ENCODE measurements at regions not wholly inside any gene's neighbourhood (a gene's known extent, or its start where the extent isn't known, plus 50 kb on each side); places are given as distances from the start of the nearest gene placed in this dataset.

- no peak overlapping the region for H3K4ac ChIP-seq (ENCODE audit: low read depth, low read length)
- H2AK5ac ChIP-seq (ENCODE audit: low read length) = no peak overlapping the region
- H3K23ac ChIP-seq (ENCODE audit: low read length) = no peak overlapping the region
- H3K79me1 ChIP-seq (ENCODE audit: low read length) = no peaks in the 10 kb centered on the region
- peaks cover 11 to 20% of the 10 kb centered on the region in 2 experiments for H3K4me1 ChIP-seq (ENCODE audit: control insufficient read depth in 1 of 2, insufficient read depth in 2 of 2, low read length in 2 of 2)
- no peak overlapping the region for H2BK12ac ChIP-seq (ENCODE audit: low read length)
- no peaks in the 10 kb centered on the region for H3K9me3 ChIP-seq (ENCODE audit: insufficient read depth, low read depth, low read length)
- H3K36me3 ChIP-seq (ENCODE audit: control insufficient read depth in 1 of 2, insufficient read depth in 2 of 2, low read length in 2 of 2) = no peaks in the 10 kb centered on the region
- H3K9ac ChIP-seq (ENCODE audit: low read length) = no peak overlapping the region
- no peak overlapping the region for H4K8ac ChIP-seq (ENCODE audit: low read depth, low read length)
- H3K18ac ChIP-seq (ENCODE audit: low read length) = no peak overlapping the region
- H4K12ac ChIP-seq (ENCODE audit: low read depth, low read length) = no peak overlapping the region
- no peak overlapping the region for H2AFZ ChIP-seq (ENCODE audit: insufficient read depth, low read length, poor library complexity)
- H3K4me2 ChIP-seq (ENCODE audit: low read length) = no peak overlapping the region
- no peak for DNase-seq
- no peak overlapping the region for H3K4me3 ChIP-seq (ENCODE audit: low read depth, low read length)
- H4K91ac ChIP-seq (ENCODE audit: low read depth, low read length) = no peak overlapping the region
- no peak overlapping the region for H2BK5ac ChIP-seq (ENCODE audit: low read depth, low read length, poor library complexity)
- H3K79me2 ChIP-seq (ENCODE audit: control insufficient read depth, insufficient read depth, low read length, poor library complexity) = no peaks in the 10 kb centered on the region
- H3K27me3 ChIP-seq (ENCODE audit: insufficient read depth, low read length) = no peaks in the 10 kb centered on the region
- no peak overlapping the region for H2BK120ac ChIP-seq (ENCODE audit: insufficient read depth, low read length, poor library complexity)
- no peak overlapping the region for H3K14ac ChIP-seq (ENCODE audit: low read length)
- no peak overlapping the region for H3K27ac ChIP-seq (ENCODE audit: low read depth, low read length)
- no CpG with 5 or more reads among the region's 2 CpGs for WGBS (ENCODE audit: extremely low coverage, insufficient coverage, insufficient read length)
These were observed 50.5 kb upstream of the TSKU start for GRCh38 chr11:76732643-76733042.

Data from trophoblast cell (in vitro differentiated cells and primary cell).